Activated CD8-positive, alpha-beta memory T cell treated with anti-CD3 and anti-CD28 coated beads, Interleukin-2, amount 50 U/mL, for 1 hour (primary cell): ENCODE measurements at regions not wholly inside any gene's neighbourhood (a gene's known extent, or its start where the extent isn't known, plus 50 kb on each side); places are given as distances from the start of the nearest gene placed in this dataset.
"Not testable (repeated sequence)": the region's sequence is repeated elsewhere in the genome, so short reads cannot be mapped to it uniquely, and the experiment has no call there.

Experiments
- DNase-seq: peaks from one replicate; pipeline ENCODE4 v3.0.0-alpha.2; 2020; ENCODE audit errors: extremely low read depth

GRCh38 chr10:7108141-7108540, 302.7 kb downstream of the SFMBT2 start:
- DNase-seq, result no peak

- no peak for DNase-seq
Observed at GRCh38 chr10:7107285-7107684, 303.5 kb downstream of the SFMBT2 start.

- not testable (repeated sequence) for DNase-seq
Observed at GRCh38 chr10:7104379-7104778, 306.5 kb downstream of the SFMBT2 start.

GRCh38 chr10:7102557-7103349, 308.1 kb downstream of the SFMBT2 start:
- no peak for DNase-seq

GRCh38 chr10:7102084-7102483, 308.8 kb downstream of the SFMBT2 start:
- no peak for DNase-seq

- DNase-seq, result no peak
Observed at GRCh38 chr10:7101451-7101850, 309.4 kb downstream of the SFMBT2 start.

- no peak for DNase-seq
Observed at GRCh38 chr10:7100032-7100702, 310.7 kb downstream of the SFMBT2 start.

- no peak for DNase-seq
Observed at GRCh38 chr10:7098160-7098762, 312.6 kb downstream of the SFMBT2 start.

- DNase-seq, result no peak
Observed at GRCh38 chr10:7094781-7095180, 316.1 kb downstream of the SFMBT2 start.

GRCh38 chr10:7093368-7093767, 317.5 kb downstream of the SFMBT2 start:
- DNase-seq, result no peak

GRCh38 chr10:7092603-7093002, 318.2 kb downstream of the SFMBT2 start:
- no peak for DNase-seq

GRCh38 chr10:7090529-7090928, 320.3 kb downstream of the SFMBT2 start:
- DNase-seq, result no peak

- DNase-seq, result no peak
Observed at GRCh38 chr10:7085913-7086589, 324.8 kb downstream of the SFMBT2 start.

- no peak for DNase-seq
Observed at GRCh38 chr10:7085147-7085912, 325.5 kb downstream of the SFMBT2 start.

- DNase-seq, result no peak
Observed at GRCh38 chr10:7084280-7085005, 326.4 kb downstream of the SFMBT2 start.

GRCh38 chr10:7082967-7083366, 327.9 kb downstream of the SFMBT2 start:
- DNase-seq, result no peak

GRCh38 chr10:7077880-7078279, 333.0 kb downstream of the SFMBT2 start:
- DNase-seq, result no peak

- no peak for DNase-seq
Observed at GRCh38 chr10:7075851-7076250, 335.0 kb downstream of the SFMBT2 start.

- no peak for DNase-seq
Observed at GRCh38 chr10:7075110-7075509, 335.7 kb downstream of the SFMBT2 start.

GRCh38 chr10:7071421-7071820, 339.4 kb downstream of the SFMBT2 start:
- DNase-seq, result no peak

GRCh38 chr10:7070950-7071349, 339.9 kb downstream of the SFMBT2 start:
- DNase-seq, result no peak
